ENCODE measurements at regions not wholly inside any gene's neighbourhood (a gene's known extent, or its start where the extent isn't known, plus 50 kb on each side); places are given as distances from the start of the nearest gene placed in this dataset.

GRCh38 chr13:37293295-37293694 is 187.8 kb upstream of the CSNK1A1L start:
- TF ChIP-seq CTCF (conservative IDR thresholded peaks at IDR 0.05 in 1 of 2, IDR thresholded peaks at IDR 0.05 in 1 of 2; ENCODE audit: low read depth in 1 of 2, low read length in 2 of 2): no peak
- no peak for TF ChIP-seq EZH2 (IDR thresholded peaks at IDR 0.05; ENCODE audit: low read length, missing control alignments)

Measured in fibroblast of lung (primary cell).